Gastroesophageal sphincter (tissue), 4 donors: ENCODE measurements at regions not wholly inside any gene's neighbourhood (a gene's known extent, or its start where the extent isn't known, plus 50 kb on each side); places are given as distances from the start of the nearest gene placed in this dataset.

ENCODE experiments used
- ATAC-seq: fragments of 150-250 bp; one replicate; pipeline ENCODE4 v1.9.1; 2016; ENCODE audit warnings: mild to moderate bottlenecking, moderate library complexity
- H3K27ac ChIP-seq, 4 donors: fragments of 200-600 bp; sonication (generic) in 3 of 4; 1 replicate in 3 of 4; 2 replicates in 1 of 4; pipeline ENCODE4 v1.5.1; 2016 to 2019
- H3K27me3 ChIP-seq: fragments of 200-600 bp; sonication (generic); one replicate; pipeline ENCODE4 v1.5.1; 2019
- H3K36me3 ChIP-seq, 2 donors: fragments of 200-600 bp; sonication (generic); one replicate each; pipeline ENCODE4 v1.5.1; 2019; ENCODE audit warnings: control low read depth in 1 of 2
- H3K4me1 ChIP-seq, 3 donors: fragments of 200-600 bp; sonication (generic); 1 replicate in 2 of 3; 2 replicates in 1 of 3; pipeline ENCODE4 v1.5.1; 2016 to 2019; ENCODE audit warnings: control low read depth in 2 of 3
- H3K4me3 ChIP-seq, 2 donors: fragments of 200-600 bp; sonication (generic); one replicate each; pipeline ENCODE4 v1.5.1; 2019; ENCODE audit warnings: mild to moderate bottlenecking in 1 of 2, moderate library complexity in 1 of 2
- H3K9me3 ChIP-seq, 3 donors: fragments of 200-600 bp; sonication (generic); one replicate each; pipeline ENCODE4 v1.5.1; 2017 to 2019; ENCODE audit warnings: control low read depth in 2 of 3
- CTCF ChIP-seq, 4 experiments: fragments of 200-600 bp in 2 of 4; fragments of 450-650 bp in 2 of 4; sonication (generic) in 1 of 4; IDR thresholded peaks; one replicate each; pipeline ENCODE4 v1.5.1; 2017 to 2019; ENCODE audit warnings: antibody characterized with exemption in 4 of 4, mild to moderate bottlenecking in 2 of 4, moderate library complexity in 2 of 4
- EP300 ChIP-seq: sonication (generic); formaldehyde crosslinking; IDR thresholded peaks from one replicate; pipeline ENCODE4 v1.6.1; 2017; ENCODE audit warnings: antibody characterized with exemption, mild to moderate bottlenecking
- POLR2A ChIP-seq, 2 donors: fragments of 450-650 bp; IDR thresholded peaks; one replicate each; pipeline ENCODE4 v1.6.1; 2017; ENCODE audit warnings: antibody characterized with exemption in 2 of 2, mild to moderate bottlenecking in 2 of 2, moderate library complexity in 1 of 2
- POLR2AphosphoS5 ChIP-seq: sonication (generic); formaldehyde crosslinking; IDR thresholded peaks from one replicate; pipeline ENCODE4 v1.6.1; 2017; ENCODE audit warnings: antibody characterized with exemption
- WGBS, 2 donors: methylation state at CpG; one replicate each; pipeline ENCODE4 v1.1.5; 2018; ENCODE audit warnings: low coverage in 1 of 2; 5-methylcytosine and 5-hydroxymethylcytosine counted together

- Histone ChIP-seq H3K27ac (peak overlapping the region; percentile 94 to 99 (median 96)), H3K27me3 (peaks cover 22% of the 10 kb centered on the region), H3K9me3 (no peaks in the 10 kb centered on the region), H3K4me1 (peaks cover 0 to 55% (median 0%) of the 10 kb centered on the region in 3 donors), H3K36me3 (no peaks in the 10 kb centered on the region), H3K4me3 (peak overlapping the region; percentile 78 to 89)
- WGBS, 2 donors = 1 to 6% methylated on average over 7 to 19 of the region's 54 CpGs
- TF ChIP-seq EP300 (no peak), POLR2A (IDR thresholded peaks at IDR 0.05) (peak in 1 of 2 donors; percentile 16), CTCF (IDR thresholded peaks at IDR 0.05) (no peak), POLR2AphosphoS5 (no peak)
- ATAC-seq = no peak
These were observed 168.3 kb upstream of the PPP1R3A start for GRCh38 chr7:114086914-114087652.

- ATAC-seq = peak; percentile 10
- peak overlapping the region; percentile 78 to 89 for H3K4me3 ChIP-seq
- 0% methylated on average over 3 to 5 of the region's 31 CpGs for WGBS, 2 donors
- H3K9me3 ChIP-seq = no peaks in the 10 kb centered on the region
- peaks cover 22% of the 10 kb centered on the region for H3K27me3 ChIP-seq
- TF ChIP-seq EP300 (no peak), POLR2A (IDR thresholded peaks at IDR 0.05) (no peak), CTCF (IDR thresholded peaks at IDR 0.05) (no peak), POLR2AphosphoS5 (no peak)
- no peaks in the 10 kb centered on the region for H3K36me3 ChIP-seq
- peaks cover 0 to 51% (median 0%) of the 10 kb centered on the region in 3 donors for H3K4me1 ChIP-seq
- peak overlapping the region; percentile 94 to 99 (median 96) for H3K27ac ChIP-seq
These were observed 167.7 kb upstream of the PPP1R3A start for GRCh38 chr7:114086537-114086913.

- H3K4me3 ChIP-seq = peak overlapping the region; percentile 78 to 89
- TF ChIP-seq CTCF (IDR thresholded peaks at IDR 0.05) (peak in 1 of 4 experiments; percentile 9), POLR2A (IDR thresholded peaks at IDR 0.05) (peak; percentile 59 to 73), POLR2AphosphoS5 (peak; percentile 96), EP300 (no peak)
- no peaks in the 10 kb centered on the region for H3K9me3 ChIP-seq
- H3K36me3 ChIP-seq = no peaks in the 10 kb centered on the region
- peak; percentile 89 for ATAC-seq
- peaks cover 0 to 44% (median 0%) of the 10 kb centered on the region in 3 donors for H3K4me1 ChIP-seq
- WGBS, 2 donors = 0 to 1% methylated on average over 3 to 15 of the region's 77 CpGs
- peaks cover 22% of the 10 kb centered on the region for H3K27me3 ChIP-seq
- peak overlapping the region; percentile 94 to 99 (median 96) for H3K27ac ChIP-seq
These were observed 167.0 kb upstream of the PPP1R3A start for GRCh38 chr7:114085592-114086501.

- Histone ChIP-seq H3K4me1 (peaks cover 0 to 38% (median 0%) of the 10 kb centered on the region in 3 donors), H3K4me3 (peak overlapping the region; percentile 78 to 89), H3K27me3 (peaks cover 22% of the 10 kb centered on the region), H3K36me3 (no peaks in the 10 kb centered on the region), H3K9me3 (no peaks in the 10 kb centered on the region), H3K27ac (peak overlapping the region; percentile 94 to 99 (median 96))
- no peak for TF ChIP-seq EP300
- no peak for TF ChIP-seq CTCF (IDR thresholded peaks at IDR 0.05)
- no peak for TF ChIP-seq POLR2AphosphoS5
- TF ChIP-seq POLR2A (IDR thresholded peaks at IDR 0.05) = no peak
- 0% methylated on average over 9 of the region's 18 CpGs; no CpG with 5 or more reads in 1 of the 2 donors for WGBS, 2 donors
- ATAC-seq = peak; percentile 23
These were observed 166.4 kb upstream of the PPP1R3A start for GRCh38 chr7:114085313-114085591.
